Left lung (tissue), 4 donors: ENCODE measurements at regions not wholly inside any gene's neighbourhood (a gene's known extent, or its start where the extent isn't known, plus 50 kb on each side); places are given as distances from the start of the nearest gene placed in this dataset.

Experiments
- ATAC-seq: fragments of 200-7000 bp; cut with Tn5 transposase; one replicate; pipeline ENCODE4 v1.9.1; 2020; ENCODE audit warnings: moderate library complexity
- DNase-seq, 4 donors: peaks; one replicate each; pipeline ENCODE4 v3.0.0-alpha.2; 2013 to 2020
- H3K27ac ChIP-seq, 2 donors: fragments of 200-600 bp; sonication (generic) in 1 of 2; one replicate each; pipeline versions ENCODE4 v1.5.0 to v1.8.0; 2020 to 2021
- H3K27me3 ChIP-seq, 2 donors: fragments of 200-600 bp; sonication (generic) in 1 of 2; one replicate each; pipeline versions ENCODE4 v1.5.0 to v1.8.0; 2020 to 2021
- H3K36me3 ChIP-seq, 2 donors: fragments of 200-600 bp; sonication (generic) in 1 of 2; one replicate each; pipeline versions ENCODE4 v1.5.0 to v1.8.0; 2020 to 2021
- H3K4me1 ChIP-seq, 2 donors: fragments of 200-600 bp; one replicate each; pipeline ENCODE4 v1.8.0; 2021
- H3K4me3 ChIP-seq, 2 donors: fragments of 200-600 bp; sonication (generic) in 1 of 2; one replicate each; pipeline versions ENCODE4 v1.5.0 to v1.8.0; 2020 to 2021; ENCODE audit warnings: mild to moderate bottlenecking in 1 of 2
- H3K9me3 ChIP-seq, 2 donors: fragments of 200-600 bp; sonication (generic) in 1 of 2; one replicate each; pipeline versions ENCODE4 v1.5.0 to v1.8.0; 2020 to 2021
- CTCF ChIP-seq, 2 donors: fragments of 200-600 bp; sonication (generic) in 1 of 2; IDR thresholded peaks; one replicate each; pipeline versions ENCODE4 v1.5.0 to v1.8.0; 2021; ENCODE audit warnings: antibody characterized with exemption in 2 of 2
- intact Hi-C, 2 donors: fragments of 100-400 bp; cut with DNase I; formaldehyde crosslinking; loops; one replicate each; pipeline versions ENCODE4 v1.11.2 to v1.14.2; 2022
- donor health status: DM: no; HTN: yes; CAD: no.
- donor health status: DM: no; HTN: no; CAD: no.

GRCh38 chr6:44062771-44063560, 64.3 kb downstream of the MRPL14 start:
- intact Hi-C loops: no loop called here
- Histone ChIP-seq H3K27ac (no peak overlapping the region), H3K4me3 (no peak overlapping the region), H3K4me1 (peaks cover 22 to 64% of the 10 kb centered on the region in 2 donors), H3K36me3 (no peaks in the 10 kb centered on the region), H3K9me3 (no peaks in the 10 kb centered on the region), H3K27me3 (no peaks in the 10 kb centered on the region)
- ATAC-seq (no peak), DNase-seq (peak in 1 of 4 donors; percentile 88)
- TF ChIP-seq CTCF (IDR thresholded peaks at IDR 0.05): peak; percentile 17 to 54

- no peak for DNase-seq
- no peak for ATAC-seq
- H3K36me3 ChIP-seq: no peaks in the 10 kb centered on the region
- no peaks in the 10 kb centered on the region for H3K27me3 ChIP-seq
- H3K4me3 ChIP-seq: no peak overlapping the region
- no peak for TF ChIP-seq CTCF (IDR thresholded peaks at IDR 0.05)
- intact Hi-C loops: no loop called here
- peaks cover 30 to 71% of the 10 kb centered on the region in 2 donors for H3K4me1 ChIP-seq
- no peaks in the 10 kb centered on the region for H3K9me3 ChIP-seq
- no peak overlapping the region for H3K27ac ChIP-seq
These were observed 65.0 kb downstream of the MRPL14 start for GRCh38 chr6:44062105-44062770.

GRCh38 chr6:44061375-44062104, 65.7 kb downstream of the MRPL14 start:
- Histone ChIP-seq H3K27me3 (no peaks in the 10 kb centered on the region), H3K4me3 (no peak overlapping the region), H3K4me1 (peaks cover 35 to 75% of the 10 kb centered on the region in 2 donors), H3K36me3 (no peaks in the 10 kb centered on the region), H3K27ac (no peak overlapping the region), H3K9me3 (no peaks in the 10 kb centered on the region)
- DNase-seq: no peak
- no peak for TF ChIP-seq CTCF (IDR thresholded peaks at IDR 0.05)
- intact Hi-C loops: no loop called here
- ATAC-seq: no peak

- Histone ChIP-seq H3K27me3 (no peaks in the 10 kb centered on the region), H3K27ac (no peak overlapping the region), H3K9me3 (no peaks in the 10 kb centered on the region), H3K4me1 (peaks cover 35 to 73% of the 10 kb centered on the region in 2 donors), H3K36me3 (no peaks in the 10 kb centered on the region), H3K4me3 (no peak overlapping the region)
- DNase-seq: no peak
- no peak for TF ChIP-seq CTCF (IDR thresholded peaks at IDR 0.05)
- intact Hi-C loops: no loop called here
- ATAC-seq: no peak
These were observed 66.5 kb downstream of the MRPL14 start for GRCh38 chr6:44060612-44061374.
